HepG2 (cell line): ENCODE measurements at regions not wholly inside any gene's neighbourhood (a gene's known extent, or its start where the extent isn't known, plus 50 kb on each side); places are given as distances from the start of the nearest gene placed in this dataset.
A peak's percentile ranks its signal among the peaks of the same experiment; 100 is the strongest.

Experiments
- ATAC-seq: fragments of 200-7000 bp; cut with Tn5 transposase; 3 replicates; pipeline ENCODE4 v1.9.1; 2020; ENCODE audit warnings: mild to moderate bottlenecking, moderate library complexity
- BruUV-seq: library from RNA; stranded (reverse); fragments of 400-500 nt; replicated peaks from 2 replicates; lab custom pipeline; 2021; lab: Mats Ljungman, UMichigan
- CTCF ChIA-PET: fragments of 300-600 bp; formaldehyde crosslinking; extraction: SDS; loops from one replicate; lab custom pipeline; 2021; ENCODE audit warnings: low total read pairs, inconsistent platforms, low intra/inter-chr PET ratio; lab: Yijun Ruan, JAX
- POLR2A ChIA-PET: fragments of 350-600 bp; sonication (Branson Sonifier 250); formaldehyde crosslinking; loops from one replicate; lab custom pipeline; 2020; ENCODE audit warnings: antibody characterized with exemption, inconsistent platforms; lab: Yijun Ruan, JAX
- DNase-seq: peaks from one replicate; pipeline ENCODE4 v3.0.0-alpha.2; 2015; ENCODE audit warnings: low spot score
- FAIRE-seq: peaks from 3 replicates; lab custom pipeline; 2011; peaks lifted over from hg19 to GRCh38; lab: Jason Lieb, UNC
- H2AFZ ChIP-seq: one replicate; pipeline ENCODE4 v1.6.1; 2011; ENCODE audit warnings: low read length, inconsistent platforms
- H3K27ac ChIP-seq: fragments of 300-600 bp; 3 replicates; pipeline ENCODE4 v1.8.0; 2011; ENCODE audit warnings: mixed run types, mild to moderate bottlenecking, mixed read lengths, low read length, inconsistent platforms; ENCODE audit not compliant: insufficient read depth; ENCODE audit errors: extremely low read length
- H3K27me3 ChIP-seq, 2 experiments: fragments of 200-600 bp in 1 of 2; 2 replicates in 1 of 2; 3 replicates in 1 of 2; pipeline versions ENCODE4 v1.6.0 to v1.8.0; 2011; ENCODE audit warnings: low read length in 2 of 2, mild to moderate bottlenecking in 2 of 2, moderate library complexity in 2 of 2, inconsistent platforms in 1 of 2; ENCODE audit not compliant: insufficient read depth in 2 of 2, control insufficient read depth in 1 of 2
- H3K36me3 ChIP-seq, 2 experiments: fragments of 200-600 bp in 1 of 2; replicated peaks in 1 of 2; 2 replicates in 1 of 2; 3 replicates in 1 of 2; pipeline versions ENCODE4 v1.5.1 to v1.8.0; 2011; ENCODE audit warnings: low read length in 2 of 2, inconsistent platforms in 1 of 2; ENCODE audit not compliant: insufficient read depth in 2 of 2, control insufficient read depth in 1 of 2
- H3K4me1 ChIP-seq: 2 replicates; pipeline ENCODE4 v1.5.1; 2012; ENCODE audit warnings: low read length, inconsistent platforms; ENCODE audit not compliant: insufficient read depth
- H3K4me2 ChIP-seq: 2 replicates; pipeline ENCODE4 v1.6.0; 2011; ENCODE audit warnings: low read depth, low read length, inconsistent platforms
- H3K4me3 ChIP-seq, 3 experiments: fragments of 200-600 bp in 1 of 3; sonication (generic), shearing (Covaris generic) in 1 of 3; replicated peaks in 1 of 3; 2 replicates each; pipeline ENCODE4 v1.5.1; 2011 to 2016; ENCODE audit warnings: low read length in 3 of 3, inconsistent platforms in 2 of 3, low read depth in 2 of 3, mild to moderate bottlenecking in 2 of 3, control low read depth in 1 of 3, mixed read lengths in 1 of 3; ENCODE audit not compliant: insufficient read depth in 1 of 3
- H3K79me2 ChIP-seq: one replicate; pipeline ENCODE4 v1.6.1; 2011; ENCODE audit warnings: low read length, inconsistent platforms; ENCODE audit not compliant: insufficient read depth
- H3K9ac ChIP-seq: 2 replicates; pipeline ENCODE4 v1.6.0; 2011; ENCODE audit warnings: mild to moderate bottlenecking, low read depth, low read length, inconsistent platforms; ENCODE audit not compliant: insufficient read depth
- H3K9me3 ChIP-seq: 2 replicates; pipeline ENCODE4 v1.5.1; 2012; ENCODE audit warnings: mild to moderate bottlenecking, low read length
- H4K20me1 ChIP-seq: 2 replicates; pipeline ENCODE4 v1.6.0; 2011; ENCODE audit warnings: inconsistent platforms, mild to moderate bottlenecking, low read length, moderate library complexity; ENCODE audit not compliant: insufficient read depth
- CEBPB ChIP-seq: IDR thresholded peaks from 2 replicates; pipeline ENCODE4 v1.6.1; 2011; ENCODE audit warnings: low read depth, low read length, improper control_type of control experiment, borderline replicate concordance
- HMG20A ChIP-seq: IDR thresholded peaks from 2 replicates; pipeline ENCODE4 v1.6.1; 2016; ENCODE audit warnings: borderline replicate concordance
- PAF1 ChIP-seq: IDR thresholded peaks from 2 replicates; pipeline ENCODE4 v1.6.1; 2016; ENCODE audit warnings: missing genetic modification reagents, missing compliant biosample characterization
- SP140L ChIP-seq: sonication (generic); formaldehyde crosslinking; IDR thresholded peaks from 2 replicates; pipeline ENCODE4 v1.4.0; 2020; ENCODE audit warnings: missing genetic modification reagents, borderline replicate concordance
- TBX2 ChIP-seq: sonication (generic); formaldehyde crosslinking; IDR thresholded peaks from 2 replicates; pipeline ENCODE4 v1.5.0; 2020; ENCODE audit warnings: missing genetic modification reagents, mild to moderate bottlenecking, borderline replicate concordance
- TFAP4 ChIP-seq: sonication (generic); IDR thresholded peaks from 2 replicates; pipeline ENCODE4 v1.6.1; 2016; ENCODE audit warnings: low read depth, borderline replicate concordance
- ZNF335 ChIP-seq: sonication (generic); formaldehyde crosslinking; IDR thresholded peaks from 2 replicates; pipeline ENCODE4 v1.4.0; 2020; ENCODE audit warnings: missing genetic modification reagents
- ZNF446 ChIP-seq: sonication (generic); formaldehyde crosslinking; IDR thresholded peaks from 2 replicates; pipeline ENCODE4 v1.5.0; 2020; ENCODE audit warnings: mild to moderate bottlenecking, missing genetic modification reagents
- ZNF549 ChIP-seq: sonication (generic); formaldehyde crosslinking; IDR thresholded peaks from 2 replicates; pipeline ENCODE4 v1.5.0; 2020; ENCODE audit warnings: missing genetic modification reagents
- ZNF550 ChIP-seq: sonication (generic); formaldehyde crosslinking; IDR thresholded peaks from 2 replicates; pipeline ENCODE4 v1.4.0; 2020; ENCODE audit warnings: mild to moderate bottlenecking, missing genetic modification reagents, borderline replicate concordance
- ZNF775 ChIP-seq: sonication (generic); formaldehyde crosslinking; IDR thresholded peaks from 2 replicates; pipeline ENCODE4 v1.4.0; 2020; ENCODE audit warnings: missing genetic modification reagents, mild to moderate bottlenecking, moderate library complexity, borderline replicate concordance
- ZSCAN9 ChIP-seq: IDR thresholded peaks from 2 replicates; pipeline ENCODE4 v1.6.1; 2016; ENCODE audit warnings: borderline replicate concordance
- WGBS: methylation state at CpG from one replicate; pipeline ENCODE4 v1.1.6; 2017; ENCODE audit warnings: low lambda C conversion rate; 5-methylcytosine and 5-hydroxymethylcytosine counted together
- in situ Hi-C: cut with HindIII; loops from 2 replicates; pipeline ENCODE4 v1.10.0; 2017; ENCODE audit warnings: low pct_unique_long_range_greater_than_20kb; ENCODE audit not compliant: extremely low pct_ligation_motif_present
- intact Hi-C: fragments of 100-400 bp; cut with micrococcal nuclease; formaldehyde crosslinking; loops from one replicate; pipeline ENCODE4 v1.10.0; 2022; ENCODE audit not compliant: unreplicated experiment

GRCh38 chr9:81777482-81777881 is 88.1 kb upstream of the TLE1 start:
- no peak overlapping the region for H3K4me2 ChIP-seq
- no peak overlapping the region for H3K27ac ChIP-seq
- ATAC-seq (no peak), DNase-seq (no peak), FAIRE-seq (no peak)
- in situ Hi-C loops = no loop called here
- CTCF ChIA-PET = no interaction called here
- H3K36me3 ChIP-seq = no peaks in the 10 kb centered on the region
- no TSS peak for BruUV-seq
- POLR2A ChIA-PET = no interaction called here
- no peak overlapping the region for H3K9ac ChIP-seq
- H2AFZ ChIP-seq = no peak overlapping the region
- no peak overlapping the region for H3K4me3 ChIP-seq
- intact Hi-C loops = no loop called here
- TF ChIP-seq PAF1 (CRISPR knock-in tag) (no peak), HMG20A (CRISPR knock-in tag) (no peak), TBX2 (CRISPR knock-in tag) (no peak), ZSCAN9 (CRISPR knock-in tag) (no peak), ZNF446 (CRISPR knock-in tag) (no peak), SP140L (no peak), ZNF549 (no peak), ZNF550 (CRISPR knock-in tag) (no peak), ZNF335 (no peak), ZNF775 (no peak)
- no peaks in the 10 kb centered on the region for H4K20me1 ChIP-seq
- H3K79me2 ChIP-seq = no peaks in the 10 kb centered on the region
- no peaks in the 10 kb centered on the region for H3K27me3 ChIP-seq
- H3K9me3 ChIP-seq = no peaks in the 10 kb centered on the region
- no peaks in the 10 kb centered on the region for H3K4me1 ChIP-seq
- WGBS = 30% methylated on average over 3 of the region's 3 CpGs

GRCh38 chr9:81782313-81782995 is 93.1 kb upstream of the TLE1 start:
- FAIRE-seq (no peak), ATAC-seq (no peak), DNase-seq (no peak)
- no peaks in the 10 kb centered on the region for H3K27me3 ChIP-seq
- ChIA-PET POLR2A (no interaction called here), CTCF (no interaction called here)
- H2AFZ ChIP-seq = no peak overlapping the region
- H3K79me2 ChIP-seq = no peaks in the 10 kb centered on the region
- no peak overlapping the region for H3K27ac ChIP-seq
- in situ Hi-C loops (no loop called here), intact Hi-C loops (no loop called here)
- no TSS peak for BruUV-seq
- H4K20me1 ChIP-seq = no peaks in the 10 kb centered on the region
- no peak overlapping the region for H3K4me2 ChIP-seq
- no peak for TF ChIP-seq TFAP4
- TF ChIP-seq CEBPB = peak; percentile 83
- peaks cover 10% of the 10 kb centered on the region for H3K4me1 ChIP-seq
- no peaks in the 10 kb centered on the region for H3K36me3 ChIP-seq
- H3K4me3 ChIP-seq = no peak overlapping the region
- 75% methylated on average over 10 of the region's 10 CpGs for WGBS
- no peak overlapping the region for H3K9ac ChIP-seq
- no peaks in the 10 kb centered on the region for H3K9me3 ChIP-seq
